ENCODE measurements at regions not wholly inside any gene's neighbourhood (a gene's known extent, or its start where the extent isn't known, plus 50 kb on each side); places are given as distances from the start of the nearest gene placed in this dataset.
"Not testable (repeated sequence)": the region's sequence is repeated elsewhere in the genome, so short reads cannot be mapped to it uniquely, and the experiment has no call there.

DNA sequence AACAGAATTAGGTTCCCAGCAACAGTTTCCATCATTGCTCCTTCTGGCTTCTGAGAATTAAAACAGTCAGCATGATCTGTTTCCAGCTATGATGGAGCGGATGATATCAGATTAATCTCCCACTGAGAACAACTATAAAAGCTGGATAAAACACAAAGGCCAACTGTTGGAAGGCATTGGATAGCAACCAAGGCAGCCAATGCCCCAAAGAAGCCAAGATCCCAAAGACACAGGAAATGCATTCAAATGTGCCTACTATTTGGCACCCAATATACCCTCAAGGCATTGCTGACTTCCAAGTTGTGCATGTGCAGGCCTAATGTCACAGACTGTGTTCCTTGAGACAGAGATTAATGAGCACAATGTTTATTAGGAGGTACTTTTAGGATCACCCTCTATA lies 259.3 kb downstream of the ARHGAP12 start:
- Histone ChIP-seq H3K4me1 (ENCODE audit: control insufficient read depth in 1 of 2, extremely low read depth in 1 of 2, insufficient read depth in 2 of 2, low read length in 2 of 2) (no peaks in the 10 kb centered on the region), H3K9me3 (no peaks in the 10 kb centered on the region), H3K36me3 (ENCODE audit: control insufficient read depth in 2 of 2, extremely low read depth in 1 of 2, insufficient read depth in 1 of 2, low read length in 1 of 2) (no peaks in the 10 kb centered on the region), H3K4me3 (ENCODE audit: control insufficient read depth in 1 of 2, extremely low read depth in 1 of 2, low read length in 1 of 2) (no peak overlapping the region), H3K27me3 (replicated peaks in 1 of 2; ENCODE audit: control insufficient read depth in 2 of 2, extremely low read depth in 1 of 2, insufficient read depth in 2 of 2, low read length in 1 of 2) (no peaks in the 10 kb centered on the region), H3K27ac (ENCODE audit: low read length) (no peak overlapping the region)
- ChIA-PET CTCF (no interaction called here), POLR2A (no interaction called here)
- Mint-ChIP-seq H3K27ac (no peak overlapping the region), H3K4me3 (no peak overlapping the region), H3K9me3 (peaks cover 3 to 15% (median 14%) of the 10 kb centered on the region in 3 donors), H3K27me3 (peaks cover 4 to 6% of the 10 kb centered on the region in 2 donors), H3K4me1 (no peaks in the 10 kb centered on the region), H3K36me3 (no peaks in the 10 kb centered on the region)
- 90% methylated on average over 1 of the region's 1 CpG for WGBS (ENCODE audit: insufficient coverage)
- ATAC-seq (replicated peaks in 1 of 4) (no peak), DNase-seq (no peak)

DNA sequence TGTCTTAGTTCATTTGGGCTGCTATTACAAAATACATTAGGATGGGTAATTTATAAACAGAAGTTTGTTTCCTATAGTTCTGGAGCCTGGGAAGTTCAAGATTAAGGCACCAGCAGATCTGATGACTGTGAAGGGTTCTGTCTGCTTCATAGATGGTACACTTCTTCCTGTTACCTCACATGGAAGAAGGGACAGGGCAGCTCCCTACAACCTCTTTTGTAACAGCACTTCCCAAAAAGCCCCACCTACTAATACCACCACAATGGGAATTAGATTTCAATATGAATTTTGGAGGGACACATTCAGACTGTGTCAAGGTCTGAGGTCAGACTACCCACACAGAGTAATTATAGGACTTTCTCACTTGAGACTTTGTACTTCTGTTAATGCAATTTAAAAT lies 260.3 kb downstream of the ARHGAP12 start:
- no peak for DNase-seq
- H3K27ac ChIP-seq (ENCODE audit: low read length) = no peak overlapping the region
- Mint-ChIP-seq H3K27me3 (peaks cover 4 to 6% of the 10 kb centered on the region in 2 donors), H3K36me3 (no peaks in the 10 kb centered on the region), H3K4me3 (no peak overlapping the region), H3K27ac (no peak overlapping the region), H3K9me3 (peaks cover 3 to 12% (median 9%) of the 10 kb centered on the region in 3 donors), H3K4me1 (no peaks in the 10 kb centered on the region)
- no peaks in the 10 kb centered on the region for H3K27me3 ChIP-seq (replicated peaks in 1 of 2; ENCODE audit: control insufficient read depth in 2 of 2, extremely low read depth in 1 of 2, insufficient read depth in 2 of 2, low read length in 1 of 2)
- no peak for ATAC-seq (replicated peaks in 1 of 4)
- no peaks in the 10 kb centered on the region for H3K9me3 ChIP-seq
- no peak overlapping the region for H3K4me3 ChIP-seq (ENCODE audit: control insufficient read depth in 1 of 2, extremely low read depth in 1 of 2, low read length in 1 of 2)
- ChIA-PET CTCF (no interaction called here), POLR2A (no interaction called here)
- H3K4me1 ChIP-seq (ENCODE audit: control insufficient read depth in 1 of 2, extremely low read depth in 1 of 2, insufficient read depth in 2 of 2, low read length in 2 of 2) = no peaks in the 10 kb centered on the region
- no peaks in the 10 kb centered on the region for H3K36me3 ChIP-seq (ENCODE audit: control insufficient read depth in 2 of 2, extremely low read depth in 1 of 2, insufficient read depth in 1 of 2, low read length in 1 of 2)

- H3K4me3 Mint-ChIP-seq; H3K27me3 Mint-ChIP-seq; H3K4me1 Mint-ChIP-seq; H3K9me3 Mint-ChIP-seq; DNase-seq; H3K36me3 Mint-ChIP-seq; H3K4me1 ChIP-seq (ENCODE audit: control insufficient read depth in 1 of 2, extremely low read depth in 1 of 2, insufficient read depth in 2 of 2, low read length in 2 of 2); H3K36me3 ChIP-seq (ENCODE audit: control insufficient read depth in 2 of 2, extremely low read depth in 1 of 2, insufficient read depth in 1 of 2, low read length in 1 of 2); H3K27me3 ChIP-seq (replicated peaks in 1 of 2; ENCODE audit: control insufficient read depth in 2 of 2, extremely low read depth in 1 of 2, insufficient read depth in 2 of 2, low read length in 1 of 2); H3K27ac Mint-ChIP-seq; H3K4me3 ChIP-seq (ENCODE audit: control insufficient read depth in 1 of 2, extremely low read depth in 1 of 2, low read length in 1 of 2); H3K9me3 ChIP-seq; H3K27ac ChIP-seq (ENCODE audit: low read length); ATAC-seq (replicated peaks in 1 of 4): not testable (repeated sequence)
- no CpG with 5 or more reads among the region's 3 CpGs for WGBS (ENCODE audit: insufficient coverage)
- CTCF ChIA-PET = interaction anchor here in 1 of 2 donors (0.7 kb wide), 1 partner anchor 25 kb away, joined by 3 read pairs; no protein-coding TSS in a partner anchor
- POLR2A ChIA-PET = interaction anchor here in 1 of 2 donors (0.6 kb wide), 1 partner anchor 1144 kb away, joined by 3 read pairs; no protein-coding TSS in a partner anchor
Measured at GRCh38 chr10:31665764-31666279, 262.8 kb downstream of the ARHGAP12 start.

GRCh38 chr10:31664803-31665202 lies 263.8 kb downstream of the ARHGAP12 start:
- no peak for DNase-seq
- H3K4me3 Mint-ChIP-seq = no peak overlapping the region
- H3K36me3 ChIP-seq (ENCODE audit: control insufficient read depth in 2 of 2, extremely low read depth in 1 of 2, insufficient read depth in 1 of 2, low read length in 1 of 2) = no peaks in the 10 kb centered on the region
- ChIA-PET CTCF (no interaction called here), POLR2A (no interaction called here)
- H3K36me3 Mint-ChIP-seq = no peaks in the 10 kb centered on the region
- no peaks in the 10 kb centered on the region for H3K4me1 ChIP-seq (ENCODE audit: control insufficient read depth in 1 of 2, extremely low read depth in 1 of 2, insufficient read depth in 2 of 2, low read length in 2 of 2)
- H3K27me3 Mint-ChIP-seq = peaks cover 0 to 4% of the 10 kb centered on the region in 2 donors
- peaks cover 0 to 3% of the 10 kb centered on the region in 2 experiments for H3K27me3 ChIP-seq (replicated peaks in 1 of 2; ENCODE audit: control insufficient read depth in 2 of 2, extremely low read depth in 1 of 2, insufficient read depth in 2 of 2, low read length in 1 of 2)
- WGBS (ENCODE audit: insufficient coverage) = 87% methylated on average over 3 of the region's 5 CpGs
- no peak overlapping the region for H3K27ac ChIP-seq (ENCODE audit: low read length)
- H3K4me3 ChIP-seq (ENCODE audit: control insufficient read depth in 1 of 2, extremely low read depth in 1 of 2, low read length in 1 of 2) = no peak overlapping the region
- no peaks in the 10 kb centered on the region for H3K9me3 Mint-ChIP-seq
- H3K9me3 ChIP-seq = no peaks in the 10 kb centered on the region
- no peak overlapping the region for H3K27ac Mint-ChIP-seq
- H3K4me1 Mint-ChIP-seq = no peaks in the 10 kb centered on the region
- ATAC-seq (replicated peaks in 1 of 4) = no peak

- H3K27me3 ChIP-seq (replicated peaks in 1 of 2; ENCODE audit: control insufficient read depth in 2 of 2, extremely low read depth in 1 of 2, insufficient read depth in 2 of 2, low read length in 1 of 2); H3K36me3 ChIP-seq (ENCODE audit: control insufficient read depth in 2 of 2, extremely low read depth in 1 of 2, insufficient read depth in 1 of 2, low read length in 1 of 2); ATAC-seq (replicated peaks in 1 of 4); DNase-seq; H3K4me1 Mint-ChIP-seq; H3K4me1 ChIP-seq (ENCODE audit: control insufficient read depth in 1 of 2, extremely low read depth in 1 of 2, insufficient read depth in 2 of 2, low read length in 2 of 2); H3K27ac Mint-ChIP-seq; H3K9me3 Mint-ChIP-seq; H3K27ac ChIP-seq (ENCODE audit: low read length); H3K9me3 ChIP-seq; H3K27me3 Mint-ChIP-seq; H3K4me3 ChIP-seq (ENCODE audit: control insufficient read depth in 1 of 2, extremely low read depth in 1 of 2, low read length in 1 of 2); H3K4me3 Mint-ChIP-seq; CTCF ChIA-PET; H3K36me3 Mint-ChIP-seq; POLR2A ChIA-PET: not testable (repeated sequence)
- 100% methylated on average over 1 of the region's 9 CpGs for WGBS (ENCODE audit: insufficient coverage)
Measured at GRCh38 chr10:31664071-31664470, 264.6 kb downstream of the ARHGAP12 start.

- ChIA-PET CTCF (no interaction called here), POLR2A (no interaction called here)
- 76% methylated on average over 5 of the region's 7 CpGs for WGBS (ENCODE audit: insufficient coverage)
- Mint-ChIP-seq H3K27ac (no peak overlapping the region), H3K36me3 (no peaks in the 10 kb centered on the region), H3K9me3 (no peaks in the 10 kb centered on the region), H3K4me3 (no peak overlapping the region), H3K4me1 (no peaks in the 10 kb centered on the region), H3K27me3 (peaks cover 4 to 5% of the 10 kb centered on the region in 2 donors)
- ATAC-seq (replicated peaks in 1 of 4) = no peak
- Histone ChIP-seq H3K4me3 (ENCODE audit: control insufficient read depth in 1 of 2, extremely low read depth in 1 of 2, low read length in 1 of 2) (no peak overlapping the region), H3K27me3 (replicated peaks in 1 of 2; ENCODE audit: control insufficient read depth in 2 of 2, extremely low read depth in 1 of 2, insufficient read depth in 2 of 2, low read length in 1 of 2) (peaks cover 0 to 3% of the 10 kb centered on the region in 2 experiments), H3K9me3 (no peaks in the 10 kb centered on the region), H3K27ac (ENCODE audit: low read length) (no peak overlapping the region), H3K36me3 (ENCODE audit: control insufficient read depth in 2 of 2, extremely low read depth in 1 of 2, insufficient read depth in 1 of 2, low read length in 1 of 2) (no peaks in the 10 kb centered on the region), H3K4me1 (ENCODE audit: control insufficient read depth in 1 of 2, extremely low read depth in 1 of 2, insufficient read depth in 2 of 2, low read length in 2 of 2) (no peaks in the 10 kb centered on the region)
- DNase-seq = no peak
Measured at GRCh38 chr10:31660300-31660699, 268.3 kb downstream of the ARHGAP12 start.

- peaks cover 0 to 3% of the 10 kb centered on the region in 2 experiments for H3K27me3 ChIP-seq (replicated peaks in 1 of 2; ENCODE audit: control insufficient read depth in 2 of 2, extremely low read depth in 1 of 2, insufficient read depth in 2 of 2, low read length in 1 of 2)
- ATAC-seq (replicated peaks in 1 of 4) (no peak), DNase-seq (no peak)
- no peak overlapping the region for H3K27ac Mint-ChIP-seq
- H3K4me1 Mint-ChIP-seq = no peaks in the 10 kb centered on the region
- 86% methylated on average over 3 of the region's 4 CpGs for WGBS (ENCODE audit: insufficient coverage)
- no peaks in the 10 kb centered on the region for H3K9me3 Mint-ChIP-seq
- POLR2A ChIA-PET = no interaction called here
- CTCF ChIA-PET = no interaction called here
- no peaks in the 10 kb centered on the region for H3K4me1 ChIP-seq (ENCODE audit: control insufficient read depth in 1 of 2, extremely low read depth in 1 of 2, insufficient read depth in 2 of 2, low read length in 2 of 2)
- no peaks in the 10 kb centered on the region for H3K36me3 ChIP-seq (ENCODE audit: control insufficient read depth in 2 of 2, extremely low read depth in 1 of 2, insufficient read depth in 1 of 2, low read length in 1 of 2)
- H3K4me3 Mint-ChIP-seq = no peak overlapping the region
- peaks cover 4 to 5% of the 10 kb centered on the region in 2 donors for H3K27me3 Mint-ChIP-seq
- H3K9me3 ChIP-seq = no peaks in the 10 kb centered on the region
- no peaks in the 10 kb centered on the region for H3K36me3 Mint-ChIP-seq
- no peak overlapping the region for H3K4me3 ChIP-seq (ENCODE audit: control insufficient read depth in 1 of 2, extremely low read depth in 1 of 2, low read length in 1 of 2)
- H3K27ac ChIP-seq (ENCODE audit: low read length) = no peak overlapping the region
Measured at GRCh38 chr10:31659665-31660064, 269.0 kb downstream of the ARHGAP12 start.
